ENCODE measurements at regions not wholly inside any gene's neighbourhood (a gene's known extent, or its start where the extent isn't known, plus 50 kb on each side); places are given as distances from the start of the nearest gene placed in this dataset.

DNA sequence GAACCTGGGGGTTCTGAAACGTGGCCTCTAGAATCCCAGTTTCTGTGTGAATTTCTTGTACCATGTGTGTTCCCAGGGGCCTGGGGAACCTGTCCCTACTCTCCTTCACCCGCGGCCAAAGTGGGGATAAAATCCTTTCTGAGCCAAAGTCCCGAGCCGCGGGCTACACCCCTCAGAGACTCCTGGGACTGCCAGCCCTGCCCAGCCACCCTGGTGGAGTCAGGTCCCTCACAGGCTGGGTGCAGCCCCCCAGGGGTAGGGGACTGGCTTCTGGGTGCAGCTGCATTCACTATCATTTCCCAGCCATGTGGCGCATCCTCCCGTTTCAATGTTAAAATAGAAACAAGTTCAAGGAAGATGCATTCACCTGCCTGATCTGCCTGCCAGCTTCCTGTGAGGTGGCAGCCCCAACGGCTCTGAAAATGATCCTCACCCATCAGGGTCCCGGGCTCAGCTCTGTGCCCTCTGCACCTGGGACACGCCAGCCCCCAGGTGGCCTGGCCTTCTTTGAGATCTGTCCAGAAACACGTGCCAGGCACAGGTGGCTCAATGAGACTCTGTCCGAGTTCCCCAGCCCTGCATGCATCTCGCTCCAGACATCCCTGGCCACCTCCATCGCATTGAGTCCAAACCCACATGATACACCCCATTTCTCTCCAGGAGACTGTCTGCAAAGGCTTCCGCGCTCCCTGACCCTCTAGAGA, 338.8 kb downstream of the CTTN start:
- no peak for TF ChIP-seq POLR2A (IDR thresholded peaks at IDR 0.05; ENCODE audit: low read depth, low read length)
- FAIRE-seq, result no peak
- DNase-seq (ENCODE audit: insufficient read length, low spot score), result no peak

- FAIRE-seq (no peak), DNase-seq (ENCODE audit: insufficient read length, low spot score) (no peak)
- TF ChIP-seq POLR2A (IDR thresholded peaks at IDR 0.05; ENCODE audit: low read depth, low read length), result no peak
Measured at GRCh38 chr11:70737816-70738630, 339.7 kb downstream of the CTTN start.

GRCh38 chr11:70738661-70739060, 340.3 kb downstream of the CTTN start:
- FAIRE-seq (no peak), DNase-seq (ENCODE audit: insufficient read length, low spot score) (no peak)
- TF ChIP-seq POLR2A (IDR thresholded peaks at IDR 0.05; ENCODE audit: low read depth, low read length), result no peak

- no peak for FAIRE-seq
- TF ChIP-seq POLR2A (IDR thresholded peaks at IDR 0.05; ENCODE audit: low read depth, low read length), result no peak
Measured at GRCh38 chr11:70739091-70739490, 340.8 kb downstream of the CTTN start.

GRCh38 chr11:70739811-70740487, 341.6 kb downstream of the CTTN start:
- FAIRE-seq, result no peak
- no peak for DNase-seq (ENCODE audit: insufficient read length, low spot score)
- no peak for TF ChIP-seq POLR2A (IDR thresholded peaks at IDR 0.05; ENCODE audit: low read depth, low read length)

More at GRCh38 chr11:70739091-70739490, 340.8 kb downstream of the CTTN start:
- DNase-seq (ENCODE audit: insufficient read length, low spot score), result no peak

- DNase-seq (ENCODE audit: insufficient read length, low spot score) (no peak), FAIRE-seq (no peak)
- no peak for TF ChIP-seq POLR2A (IDR thresholded peaks at IDR 0.05; ENCODE audit: low read depth, low read length)
Measured at GRCh38 chr11:70740488-70740851, 342.1 kb downstream of the CTTN start.

- DNase-seq (ENCODE audit: insufficient read length, low spot score) (no peak), FAIRE-seq (no peak)
- no peak for TF ChIP-seq POLR2A (IDR thresholded peaks at IDR 0.05; ENCODE audit: low read depth, low read length)
Measured at GRCh38 chr11:70741085-70741484, 342.8 kb downstream of the CTTN start.

GRCh38 chr11:70742553-70743291, 344.4 kb downstream of the CTTN start:
- no peak for DNase-seq (ENCODE audit: insufficient read length, low spot score)
- FAIRE-seq, result no peak
- TF ChIP-seq POLR2A (IDR thresholded peaks at IDR 0.05; ENCODE audit: low read depth, low read length), result no peak

DNA sequence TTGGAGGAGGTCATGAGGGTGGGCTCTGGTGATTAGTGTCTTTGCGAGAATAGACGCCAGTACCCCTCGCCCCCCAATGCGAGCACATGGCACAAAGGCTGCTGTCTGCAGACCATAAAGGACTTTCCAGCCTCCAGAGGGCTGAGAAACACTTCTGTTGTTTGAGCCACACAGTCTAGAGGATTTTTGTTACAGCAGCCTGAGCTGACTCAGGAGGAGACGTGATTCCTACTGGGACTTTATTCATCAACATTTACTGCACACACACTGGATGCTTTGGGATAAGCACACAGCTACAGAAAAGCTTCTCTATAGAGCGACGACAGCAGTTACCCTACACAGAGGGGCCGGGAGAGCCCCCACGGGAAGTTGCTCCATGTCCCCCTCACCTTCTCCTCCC, 345.0 kb downstream of the CTTN start:
- no peak for TF ChIP-seq POLR2A (IDR thresholded peaks at IDR 0.05; ENCODE audit: low read depth, low read length)
- FAIRE-seq, result no peak
- DNase-seq (ENCODE audit: insufficient read length, low spot score), result no peak

- no peak for TF ChIP-seq POLR2A (IDR thresholded peaks at IDR 0.05; ENCODE audit: low read depth, low read length)
- FAIRE-seq (no peak), DNase-seq (ENCODE audit: insufficient read length, low spot score) (no peak)
Measured at GRCh38 chr11:70743941-70744351, 345.6 kb downstream of the CTTN start.

GRCh38 chr11:70744396-70745185, 346.3 kb downstream of the CTTN start:
- no peak for FAIRE-seq
- TF ChIP-seq POLR2A (IDR thresholded peaks at IDR 0.05; ENCODE audit: low read depth, low read length), result no peak
- DNase-seq (ENCODE audit: insufficient read length, low spot score), result no peak

DNA sequence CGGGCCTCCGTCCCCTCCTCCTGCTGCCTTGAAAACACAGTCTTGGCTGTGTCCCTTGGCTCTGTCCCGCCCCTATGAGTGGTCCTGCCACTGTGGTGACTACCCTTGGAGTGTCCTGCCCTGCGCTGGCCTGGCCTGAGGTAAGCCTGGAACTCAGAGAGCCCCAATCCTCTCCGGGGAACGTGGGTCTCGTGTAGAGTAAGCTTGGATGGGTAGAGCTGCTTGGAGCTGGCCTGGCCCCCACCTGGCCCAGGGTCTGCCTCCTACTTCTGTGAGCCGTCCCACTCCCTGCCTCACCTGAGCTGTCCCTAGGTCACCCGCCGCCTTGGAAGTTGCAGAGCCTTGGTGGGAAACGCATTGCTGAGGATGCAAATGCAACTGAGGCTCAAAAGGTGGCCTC, 347.1 kb downstream of the CTTN start:
- no peak for TF ChIP-seq POLR2A (IDR thresholded peaks at IDR 0.05; ENCODE audit: low read depth, low read length)
- no peak for DNase-seq (ENCODE audit: insufficient read length, low spot score)
- no peak for FAIRE-seq

DNA sequence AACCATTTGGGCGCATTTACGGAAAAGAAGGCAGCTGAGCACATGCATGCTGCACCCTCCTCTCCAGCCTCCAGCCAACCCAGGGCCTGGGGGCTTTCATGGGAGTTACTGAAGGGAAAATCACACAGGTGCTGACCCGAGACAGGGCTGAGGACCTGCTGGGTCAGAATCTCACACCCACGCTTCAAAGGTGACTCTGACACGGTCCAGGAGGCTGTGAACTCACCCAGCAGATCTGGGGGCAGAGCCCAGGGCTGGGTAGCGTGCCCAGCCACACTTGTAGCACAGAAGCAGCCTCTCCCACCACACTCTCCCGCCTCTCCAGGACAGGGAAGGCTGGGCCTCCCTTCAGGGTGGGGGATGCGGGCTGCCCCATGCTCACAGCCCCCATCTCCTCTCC, 347.6 kb downstream of the CTTN start:
- DNase-seq (ENCODE audit: insufficient read length, low spot score) (no peak), FAIRE-seq (no peak)
- no peak for TF ChIP-seq POLR2A (IDR thresholded peaks at IDR 0.05; ENCODE audit: low read depth, low read length)
